ENCODE measurements at regions not wholly inside any gene's neighbourhood (a gene's known extent, or its start where the extent isn't known, plus 50 kb on each side); places are given as distances from the start of the nearest gene placed in this dataset.

- Histone ChIP-seq H3K79me2 (ENCODE audit: control insufficient read depth, insufficient read depth, low read length) (no peaks in the 10 kb centered on the region), H3K27ac (ENCODE audit: extremely low read depth, low read depth, low read length) (no peak overlapping the region), H3K27me3 (ENCODE audit: control insufficient read depth in 2 of 2, insufficient read depth in 2 of 2, low read length in 2 of 2) (peaks cover 0 to 12% of the 10 kb centered on the region in 2 experiments; a peak in 2 of 5 replicates), H3K9me3 (replicated peaks; ENCODE audit: control insufficient read depth, insufficient read depth, low read depth, low read length) (no peaks in the 10 kb centered on the region), H4K20me1 (replicated peaks; ENCODE audit: control insufficient read depth, insufficient read depth, low read length) (no peaks in the 10 kb centered on the region), H3K4me3 (no peak overlapping the region), H3K36me3 (ENCODE audit: control insufficient read depth, insufficient read depth, low read length) (no peaks in the 10 kb centered on the region), H3K4me1 (replicated peaks in 1 of 2; ENCODE audit: control insufficient read depth in 2 of 2, insufficient read depth in 2 of 2, low read length in 2 of 2) (no peaks in the 10 kb centered on the region; a peak in 1 of 5 replicates), H3K4me2 (ENCODE audit: insufficient read depth, low read length) (no peak overlapping the region), H3K9ac (ENCODE audit: insufficient read depth in 1 of 2, low read depth in 2 of 2, low read length in 2 of 2) (no peak overlapping the region), H2AFZ (ENCODE audit: low read depth, low read length) (no peak overlapping the region), H3K9me1 (ENCODE audit: control insufficient read depth, insufficient read depth, low read length) (no peaks in the 10 kb centered on the region)
- FAIRE-seq (no peak), ATAC-seq (no peak), DNase-seq (ENCODE audit: extremely low read depth in 1 of 4, low spot score in 3 of 4) (no peak)
- TF ChIP-seq PTRF (tag; IDR thresholded peaks at IDR 0.05) (no peak), JUNB (CRISPR knock-in tag; conservative IDR thresholded peaks at IDR 0.05) (no peak), ZNF143 (CRISPR knock-in tag; IDR thresholded peaks at IDR 0.05) (no peak), SRSF1 (IDR thresholded peaks at IDR 0.05; ENCODE audit: low read depth, low read length) (no peak), CBFA2T2 (conservative IDR thresholded peaks at IDR 0.05) (no peak), ZNF175 (CRISPR knock-in tag; IDR thresholded peaks at IDR 0.05; ENCODE audit: low read depth) (no peak), KHSRP (IDR thresholded peaks at IDR 0.05) (no peak), SRSF7 (optimal IDR thresholded peaks at IDR 0.05; ENCODE audit: low read depth, low read length) (no peak), NEUROD1 (IDR thresholded peaks at IDR 0.05; ENCODE audit: borderline replicate concordance, low read depth, low read length, partially characterized antibody) (no peak), PHB2 (IDR thresholded peaks at IDR 0.05; ENCODE audit: low read depth) (no peak)
- TF ChIP-seq, protein P1, sequence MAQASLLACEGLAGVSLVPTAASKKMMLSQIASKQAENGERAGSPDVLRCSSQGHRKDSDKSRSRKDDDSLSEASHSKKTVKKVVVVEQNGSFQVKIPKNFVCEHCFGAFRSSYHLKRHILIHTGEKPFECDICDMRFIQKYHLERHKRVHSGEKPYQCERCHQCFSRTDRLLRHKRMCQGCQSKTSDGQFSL (CRISPR knock-in tag; IDR thresholded peaks at IDR 0.05): no peak
- TF ChIP-seq, protein P1 (tag; IDR thresholded peaks at IDR 0.05): no peak
- in situ Hi-C loops (cut with MboI): no loop called here
- BruUV-seq (replicated peaks): no TSS peak
- POLR2A ChIA-PET: interaction anchor here (0.7 kb wide), 1 partner anchor 11 kb away, joined by 3 read pairs; no protein-coding TSS in a partner anchor
- intact Hi-C loops (cut with micrococcal nuclease): loop anchor here (10.0 kb wide), 1 partner anchor 188 kb away; no protein-coding TSS in a partner anchor
- 40% methylated on average over 3 of the region's 3 CpGs for WGBS (ENCODE audit: insufficient coverage, low coverage, missing lambda C conversion rate)
- CTCF ChIA-PET (ENCODE audit: low intra/inter-chr PET ratio): no interaction called here
Measured at GRCh38 chr20:22496817-22497216, 87.6 kb downstream of the FOXA2 start.

All from K562 (cell line).